Erythroblast (primary cell): ENCODE measurements at regions not wholly inside any gene's neighbourhood (a gene's known extent, or its start where the extent isn't known, plus 50 kb on each side); places are given as distances from the start of the nearest gene placed in this dataset.

Experiments
- GATA1 ChIP-seq: IDR thresholded peaks from 2 replicates; pipeline ENCODE4 v1.6.1; 2011; ENCODE audit warnings: low read depth, mild to moderate bottlenecking, control low read depth, low read length, moderate library complexity
- POLR2A ChIP-seq: IDR thresholded peaks from 2 replicates; pipeline ENCODE4 v1.6.1; 2011; ENCODE audit warnings: mild to moderate bottlenecking, low read length

DNA sequence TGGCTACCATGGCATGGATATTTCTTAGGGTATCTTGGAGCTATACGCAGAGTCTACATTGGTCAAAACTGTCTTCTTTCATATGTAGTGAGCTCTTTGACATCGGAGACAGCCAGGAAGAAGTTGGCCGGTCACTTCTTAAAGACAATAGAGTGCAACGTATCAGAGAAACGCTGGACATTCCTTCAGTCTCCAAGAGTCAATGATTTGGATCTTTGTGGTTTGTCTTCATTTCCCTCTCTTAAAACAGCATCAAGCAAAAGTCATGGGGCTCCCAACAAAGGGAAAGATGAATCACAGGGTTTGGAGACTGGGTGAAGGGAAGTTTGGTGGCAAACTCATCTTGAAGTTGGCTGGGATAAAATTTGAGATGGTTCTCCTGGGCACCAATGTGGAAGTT, 320.1 kb downstream of the AGTPBP1 start:
- TF ChIP-seq POLR2A, result no peak
- TF ChIP-seq GATA1, result no peak
